ENCODE measurements at regions not wholly inside any gene's neighbourhood (a gene's known extent, or its start where the extent isn't known, plus 50 kb on each side); places are given as distances from the start of the nearest gene placed in this dataset.

- TF ChIP-seq, protein P1, sequence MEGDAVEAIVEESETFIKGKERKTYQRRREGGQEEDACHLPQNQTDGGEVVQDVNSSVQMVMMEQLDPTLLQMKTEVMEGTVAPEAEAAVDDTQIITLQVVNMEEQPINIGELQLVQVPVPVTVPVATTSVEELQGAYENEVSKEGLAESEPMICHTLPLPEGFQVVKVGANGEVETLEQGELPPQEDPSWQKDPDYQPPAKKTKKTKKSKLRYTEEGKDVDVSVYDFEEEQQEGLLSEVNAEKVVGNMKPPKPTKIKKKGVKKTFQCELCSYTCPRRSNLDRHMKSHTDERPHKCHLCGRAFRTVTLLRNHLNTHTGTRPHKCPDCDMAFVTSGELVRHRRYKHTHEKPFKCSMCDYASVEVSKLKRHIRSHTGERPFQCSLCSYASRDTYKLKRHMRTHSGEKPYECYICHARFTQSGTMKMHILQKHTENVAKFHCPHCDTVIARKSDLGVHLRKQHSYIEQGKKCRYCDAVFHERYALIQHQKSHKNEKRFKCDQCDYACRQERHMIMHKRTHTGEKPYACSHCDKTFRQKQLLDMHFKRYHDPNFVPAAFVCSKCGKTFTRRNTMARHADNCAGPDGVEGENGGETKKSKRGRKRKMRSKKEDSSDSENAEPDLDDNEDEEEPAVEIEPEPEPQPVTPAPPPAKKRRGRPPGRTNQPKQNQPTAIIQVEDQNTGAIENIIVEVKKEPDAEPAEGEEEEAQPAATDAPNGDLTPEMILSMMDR (optimal IDR thresholded peaks at IDR 0.05 in 1 of 3, IDR thresholded peaks at IDR 0.05 in 1 of 3, conservative IDR thresholded peaks at IDR 0.05 in 1 of 3; ENCODE audit: extremely low read depth in 1 of 3, insufficient read depth in 2 of 3, low read length in 3 of 3) = no peak
- TF ChIP-seq EZH2 (IDR thresholded peaks at IDR 0.05; ENCODE audit: low read length) = no peak
These were observed 846.8 kb downstream of the IPMK start for GRCh38 chr10:57420881-57421280.

Measured in keratinocyte (primary cell).